Mucosa of rectum (tissue), 2 donors: ENCODE measurements at regions not wholly inside any gene's neighbourhood (a gene's known extent, or its start where the extent isn't known, plus 50 kb on each side); places are given as distances from the start of the nearest gene placed in this dataset.

Experiments
- H3K27ac ChIP-seq, 2 donors: one replicate each; pipeline ENCODE4 v1.7.0; 2013; ENCODE audit warnings: inconsistent platforms in 2 of 2, low read depth in 2 of 2, low read length in 2 of 2
- H3K27me3 ChIP-seq, 2 donors: one replicate each; pipeline ENCODE4 v1.7.0; 2013; ENCODE audit warnings: low read length in 2 of 2; ENCODE audit not compliant: control insufficient read depth in 2 of 2, insufficient read depth in 2 of 2
- H3K36me3 ChIP-seq, 2 donors: one replicate each; pipeline ENCODE4 v1.7.0; 2013; ENCODE audit warnings: low read length in 2 of 2; ENCODE audit not compliant: control insufficient read depth in 2 of 2, insufficient read depth in 2 of 2
- H3K4me1 ChIP-seq, 2 donors: one replicate each; pipeline ENCODE4 v1.7.0; 2013; ENCODE audit warnings: low read length in 2 of 2, mild to moderate bottlenecking in 1 of 2; ENCODE audit not compliant: control insufficient read depth in 2 of 2, insufficient read depth in 2 of 2
- H3K4me3 ChIP-seq, 2 donors: one replicate each; pipeline ENCODE4 v1.7.0; 2013; ENCODE audit warnings: low read length in 2 of 2
- H3K9ac ChIP-seq, 2 donors: one replicate each; pipeline ENCODE4 v1.7.0; 2013; ENCODE audit warnings: low read length in 2 of 2, low read depth in 1 of 2, mild to moderate bottlenecking in 1 of 2
- H3K9me3 ChIP-seq, 2 donors: one replicate each; pipeline ENCODE4 v1.7.0; 2013; ENCODE audit warnings: low read length in 2 of 2; ENCODE audit not compliant: control insufficient read depth in 2 of 2
- donor health status: healthy.
- donor health status: Normal muscosa, but diverticular disease.

DNA sequence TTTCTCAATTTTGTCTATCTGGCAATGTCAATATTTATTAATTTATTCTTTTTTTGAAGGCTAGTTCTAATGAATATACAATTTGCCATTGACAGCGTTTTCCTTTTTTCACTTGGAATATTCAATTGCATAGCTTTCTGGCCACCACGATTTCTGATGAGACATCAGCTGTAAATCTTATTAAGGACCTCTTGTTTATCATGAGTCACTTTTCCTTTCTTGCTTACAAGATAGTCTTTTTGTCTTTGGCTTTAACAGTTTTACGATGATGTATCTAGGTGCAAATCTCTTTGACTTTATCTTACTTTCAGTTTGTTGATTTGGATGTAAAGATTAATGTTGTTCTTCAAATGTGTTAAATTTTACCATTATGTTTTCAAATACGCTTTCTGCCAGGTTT is 991.6 kb upstream of the SLC10A2 start:
- Histone ChIP-seq H3K27me3 (no peaks in the 10 kb centered on the region), H3K4me1 (no peaks in the 10 kb centered on the region), H3K9ac (no peak overlapping the region)

DNA sequence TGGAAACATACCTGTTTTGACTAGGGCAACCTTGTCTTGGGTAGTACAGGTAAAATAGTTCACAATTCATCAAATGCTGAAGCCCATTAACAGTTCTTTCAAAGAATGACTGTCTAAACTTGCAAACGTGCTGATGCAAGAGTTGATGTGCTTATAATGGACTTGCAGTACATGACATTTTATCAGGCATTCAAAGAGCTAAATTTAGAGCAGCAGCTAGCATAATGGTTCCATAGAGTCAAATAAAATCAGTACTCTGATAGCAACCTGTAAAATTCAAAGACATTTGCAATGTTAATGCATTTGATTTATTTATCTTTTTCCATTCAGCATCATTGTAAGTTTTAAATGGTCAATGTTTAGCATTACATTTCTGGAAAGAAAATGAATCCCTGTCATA is 979.7 kb upstream of the SLC10A2 start:
- H3K4me3 ChIP-seq: no peak overlapping the region
- H3K9me3 ChIP-seq: no peaks in the 10 kb centered on the region
- H3K4me1 ChIP-seq: no peaks in the 10 kb centered on the region
- H3K27ac ChIP-seq: no peak overlapping the region
- no peak overlapping the region for H3K9ac ChIP-seq
- H3K36me3 ChIP-seq: no peaks in the 10 kb centered on the region
- no peaks in the 10 kb centered on the region for H3K27me3 ChIP-seq

More for the DNA sequence above, 991.6 kb upstream of the SLC10A2 start:
- Histone ChIP-seq H3K4me3 (no peak overlapping the region), H3K36me3 (no peaks in the 10 kb centered on the region), H3K9me3 (no peaks in the 10 kb centered on the region), H3K27ac (no peak overlapping the region)

DNA sequence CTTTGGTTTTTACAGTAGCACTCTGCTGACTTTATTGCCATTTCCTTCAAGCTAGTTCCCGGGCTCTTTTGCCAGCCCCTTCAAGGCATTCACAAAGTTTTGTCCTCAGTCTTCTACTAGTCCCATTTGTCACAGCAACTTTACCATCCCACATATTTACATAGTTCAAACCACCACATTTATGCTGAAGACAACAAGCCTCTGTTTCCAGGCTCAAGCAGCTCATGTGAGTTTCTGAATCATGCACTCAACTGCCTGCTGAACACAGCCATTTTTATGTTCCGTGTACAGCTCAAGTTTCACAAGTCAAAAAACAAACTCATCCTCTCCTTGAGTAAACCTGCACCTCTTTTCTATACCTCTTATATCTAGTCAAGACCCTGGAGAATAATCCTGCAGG is 977.0 kb upstream of the SLC10A2 start:
- no peaks in the 10 kb centered on the region for H3K9me3 ChIP-seq
- no peaks in the 10 kb centered on the region for H3K4me1 ChIP-seq
- no peaks in the 10 kb centered on the region for H3K27me3 ChIP-seq
- no peaks in the 10 kb centered on the region for H3K36me3 ChIP-seq
- H3K4me3 ChIP-seq: no peak overlapping the region
- no peak overlapping the region for H3K9ac ChIP-seq
- no peak overlapping the region for H3K27ac ChIP-seq

DNA sequence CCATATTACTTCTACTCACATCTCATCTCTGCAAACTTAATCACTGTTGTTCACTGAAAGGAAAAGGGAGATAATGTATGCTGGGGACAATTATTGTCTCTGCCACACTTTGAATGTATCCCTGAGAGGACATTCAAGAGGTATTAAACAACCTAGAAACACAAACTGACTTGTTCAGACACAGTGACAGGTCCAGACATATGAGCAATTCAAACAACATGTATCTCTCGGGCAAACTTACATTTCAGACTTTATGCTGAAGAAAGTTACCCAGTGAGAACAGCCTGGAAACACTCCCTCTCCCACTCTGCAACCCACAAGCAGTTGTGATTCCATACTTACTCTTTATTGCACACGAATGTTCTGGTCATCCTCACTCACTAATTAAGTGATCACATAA is 968.7 kb upstream of the SLC10A2 start:
- H3K27me3 ChIP-seq: no peaks in the 10 kb centered on the region

DNA sequence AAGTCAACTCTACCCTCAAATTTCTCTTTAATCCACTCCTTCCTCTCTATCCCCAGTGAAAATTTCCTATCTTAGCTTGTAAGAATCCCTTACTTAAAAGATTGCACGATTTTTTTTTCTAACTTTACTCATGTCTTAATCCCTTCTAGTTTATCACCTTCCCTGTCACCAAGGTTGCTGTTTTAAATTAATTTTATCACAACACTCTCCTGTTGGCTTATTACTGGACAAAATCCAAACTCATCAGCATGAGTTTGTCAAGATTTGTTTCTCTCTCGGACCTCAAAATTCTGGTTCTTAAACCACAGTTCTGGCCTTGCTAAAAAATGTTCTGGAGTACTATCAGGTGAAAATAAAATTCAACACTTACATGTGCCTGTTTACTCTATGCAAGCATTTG is 959.1 kb upstream of the SLC10A2 start:
- no peak overlapping the region for H3K27ac ChIP-seq

More for the DNA sequence above, 968.7 kb upstream of the SLC10A2 start:
- no peak overlapping the region for H3K9ac ChIP-seq
- H3K9me3 ChIP-seq: no peaks in the 10 kb centered on the region
- no peaks in the 10 kb centered on the region for H3K4me1 ChIP-seq
- H3K27ac ChIP-seq: no peak overlapping the region
- H3K36me3 ChIP-seq: no peaks in the 10 kb centered on the region
- H3K4me3 ChIP-seq: no peak overlapping the region

DNA sequence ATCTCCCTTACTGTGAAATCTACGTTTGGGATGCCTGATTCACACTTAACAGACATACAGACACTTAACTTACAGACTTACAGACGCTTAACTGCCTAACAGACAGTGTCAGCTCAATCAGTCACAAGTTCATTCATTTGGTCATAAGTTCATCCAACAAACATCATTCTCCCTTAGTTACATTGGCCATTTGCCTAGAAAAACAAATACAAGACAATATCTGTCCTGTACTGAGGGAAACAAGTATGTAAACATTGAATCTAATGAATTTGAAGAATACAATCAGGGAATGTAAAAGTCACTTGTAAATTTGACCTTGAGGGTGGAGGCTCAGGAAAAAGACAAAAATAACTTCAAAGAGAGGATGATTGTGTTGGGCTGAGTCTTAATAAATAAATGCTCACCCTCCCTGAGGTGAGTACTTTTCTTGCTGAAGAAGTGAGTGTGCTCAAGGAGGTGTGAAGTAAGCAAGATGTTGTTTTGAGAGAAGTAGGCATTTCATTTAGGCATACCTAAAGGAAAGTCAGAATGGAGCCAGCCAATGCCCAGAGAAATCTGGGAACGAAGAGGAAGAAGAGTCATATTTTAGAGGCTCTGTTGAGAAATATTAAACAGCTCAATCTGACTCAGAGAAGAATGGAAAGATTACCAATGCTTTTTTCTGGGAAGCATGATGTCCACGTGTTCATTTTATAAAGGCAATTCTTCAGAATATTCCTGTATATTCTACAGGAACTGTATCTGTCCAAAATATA is 958.4 kb upstream of the SLC10A2 start:
- H3K4me3 ChIP-seq: no peak overlapping the region
- H3K9ac ChIP-seq: no peak overlapping the region
- no peaks in the 10 kb centered on the region for H3K4me1 ChIP-seq
- no peaks in the 10 kb centered on the region for H3K9me3 ChIP-seq
- no peaks in the 10 kb centered on the region for H3K36me3 ChIP-seq
- no peak overlapping the region for H3K27ac ChIP-seq
- no peaks in the 10 kb centered on the region for H3K27me3 ChIP-seq

More for the DNA sequence above, 959.1 kb upstream of the SLC10A2 start:
- no peaks in the 10 kb centered on the region for H3K36me3 ChIP-seq
- no peaks in the 10 kb centered on the region for H3K27me3 ChIP-seq
- no peak overlapping the region for H3K9ac ChIP-seq
- no peak overlapping the region for H3K4me3 ChIP-seq
- H3K9me3 ChIP-seq: no peaks in the 10 kb centered on the region
- no peaks in the 10 kb centered on the region for H3K4me1 ChIP-seq

DNA sequence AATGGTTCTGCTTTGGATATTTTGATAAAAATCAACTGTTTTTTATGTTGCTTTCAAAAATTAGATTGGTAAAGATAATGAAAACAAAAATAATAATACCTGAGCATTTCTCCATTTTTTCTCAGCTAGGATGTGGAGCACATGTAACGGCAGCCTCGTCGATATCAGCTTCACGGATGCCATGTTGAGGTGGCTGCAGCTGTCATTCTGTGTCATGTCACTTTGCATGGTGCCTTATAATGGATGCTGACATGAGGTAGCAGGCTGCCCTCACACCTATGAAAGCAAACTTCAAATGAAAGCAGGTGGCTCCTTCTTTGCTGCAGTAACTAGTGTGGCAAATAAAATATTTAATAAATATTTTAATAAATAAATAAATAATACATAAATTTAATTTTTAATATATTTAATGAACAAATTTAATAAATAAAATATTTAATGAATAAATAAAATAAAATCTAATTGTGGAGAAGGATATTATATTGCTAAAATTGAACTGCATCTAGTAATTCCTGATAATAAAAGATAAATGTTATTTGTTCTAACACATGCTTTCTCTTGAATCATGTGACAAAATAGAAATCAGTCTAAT is 955.7 kb upstream of the SLC10A2 start:
- no peak overlapping the region for H3K27ac ChIP-seq
- H3K9me3 ChIP-seq: no peaks in the 10 kb centered on the region
- H3K27me3 ChIP-seq: no peaks in the 10 kb centered on the region
- no peak overlapping the region for H3K9ac ChIP-seq
- H3K36me3 ChIP-seq: no peaks in the 10 kb centered on the region
- H3K4me1 ChIP-seq: no peaks in the 10 kb centered on the region
- no peak overlapping the region for H3K4me3 ChIP-seq

DNA sequence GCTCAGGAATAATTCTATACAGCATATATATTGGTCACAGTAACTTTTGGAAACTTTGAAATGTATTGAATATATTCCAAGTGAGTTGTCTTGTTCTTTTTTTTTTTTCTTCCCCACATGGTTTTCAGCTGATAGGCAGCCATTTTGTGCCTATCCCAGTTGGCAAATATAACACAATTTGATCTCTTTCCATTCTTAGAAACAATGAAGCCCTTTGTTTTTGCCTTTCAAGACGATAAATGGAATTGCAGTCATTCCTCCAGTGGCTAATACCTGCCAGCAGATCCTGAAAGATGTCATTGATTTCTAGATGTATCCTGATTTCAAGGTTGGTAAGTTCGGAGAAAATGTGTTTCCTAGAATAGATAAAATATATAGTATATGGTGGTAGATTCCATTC is 951.1 kb upstream of the SLC10A2 start:
- H3K9ac ChIP-seq: no peak overlapping the region
- H3K4me1 ChIP-seq: no peaks in the 10 kb centered on the region
- no peak overlapping the region for H3K27ac ChIP-seq
- H3K4me3 ChIP-seq: no peak overlapping the region
- H3K27me3 ChIP-seq: no peaks in the 10 kb centered on the region
- no peaks in the 10 kb centered on the region for H3K9me3 ChIP-seq
- no peaks in the 10 kb centered on the region for H3K36me3 ChIP-seq

DNA sequence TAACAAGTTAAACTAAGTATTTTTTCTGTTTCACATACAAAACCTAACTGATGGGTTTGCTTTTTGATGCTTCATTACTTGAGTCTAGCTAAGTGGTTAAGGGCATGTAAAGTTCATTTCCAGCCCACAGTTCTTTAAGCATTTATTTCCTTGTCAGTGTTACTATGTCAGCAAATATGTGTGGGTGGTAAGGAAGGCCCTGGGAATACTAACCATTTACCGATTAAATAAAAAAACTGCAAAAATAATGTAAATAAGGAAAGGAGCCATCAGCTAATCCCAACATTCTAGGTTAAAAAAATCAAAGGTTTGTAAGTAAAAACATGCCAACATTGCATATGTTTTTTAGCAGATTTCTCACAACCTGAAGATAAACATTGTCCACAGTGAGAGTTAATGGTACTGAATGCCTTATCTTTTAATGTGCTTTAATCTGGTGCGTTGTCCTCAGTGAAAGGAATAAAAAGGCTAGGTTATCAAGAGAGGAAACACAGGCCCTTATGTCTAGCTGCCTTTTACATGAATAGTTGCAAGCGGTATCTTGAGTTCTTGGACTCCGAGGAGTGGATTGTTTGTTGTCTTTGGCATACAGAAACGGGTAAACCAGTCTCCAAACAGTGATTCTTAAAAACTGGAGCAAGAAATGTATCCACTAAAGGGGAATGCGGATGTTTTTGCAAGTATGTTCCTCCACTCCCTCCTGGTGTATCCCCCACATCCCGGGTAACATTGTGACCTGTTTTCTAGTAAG is 949.6 kb upstream of the SLC10A2 start:
- H3K36me3 ChIP-seq: no peaks in the 10 kb centered on the region
- H3K9me3 ChIP-seq: no peaks in the 10 kb centered on the region
- no peak overlapping the region for H3K27ac ChIP-seq
- H3K9ac ChIP-seq: no peak overlapping the region
- H3K4me1 ChIP-seq: no peaks in the 10 kb centered on the region
- H3K27me3 ChIP-seq: no peaks in the 10 kb centered on the region
- H3K4me3 ChIP-seq: no peak overlapping the region
